GM13976 (cell line): ENCODE measurements at regions not wholly inside any gene's neighbourhood (a gene's known extent, or its start where the extent isn't known, plus 50 kb on each side); places are given as distances from the start of the nearest gene placed in this dataset.

Experiments used
- DNase-seq: peaks from one replicate; pipeline ENCODE4 v3.0.0; 2012; ENCODE audit warnings: low spot score
- CTCF ChIP-seq: IDR thresholded peaks from 2 replicates; pipeline ENCODE4 v1.5.1; 2012; ENCODE audit warnings: borderline replicate concordance, mild to moderate bottlenecking; ENCODE audit not compliant: insufficient read depth; ENCODE audit errors: extremely low read depth, missing control alignments, control extremely low read depth
- in situ Hi-C: fragments of 300-500 bp; cut with MboI; formaldehyde crosslinking; loops from one replicate; pipeline ENCODE4 v1.12.0; 2022; ENCODE audit warnings: low sequenced_read_pairs, mixed read lengths, inconsistent platforms; ENCODE audit not compliant: unreplicated experiment

- no peak for DNase-seq
- in situ Hi-C loops, result no loop called here
Measured at GRCh38 chr10:105352281-105352680, 711.2 kb downstream of the SORCS3 start.

GRCh38 chr10:105351187-105351586 lies 710.1 kb downstream of the SORCS3 start:
- no peak for TF ChIP-seq CTCF
- DNase-seq, result no peak
- in situ Hi-C loops, result no loop called here

More at GRCh38 chr10:105352281-105352680, 711.2 kb downstream of the SORCS3 start:
- no peak for TF ChIP-seq CTCF

GRCh38 chr10:105347487-105347886 lies 706.4 kb downstream of the SORCS3 start:
- no peak for TF ChIP-seq CTCF
- in situ Hi-C loops, result no loop called here
- no peak for DNase-seq

- in situ Hi-C loops, result no loop called here
- TF ChIP-seq CTCF, result no peak
- DNase-seq, result no peak
Measured at GRCh38 chr10:105342606-105343005, 701.5 kb downstream of the SORCS3 start.

GRCh38 chr10:105339669-105340068 lies 698.6 kb downstream of the SORCS3 start:
- DNase-seq, result no peak
- no peak for TF ChIP-seq CTCF
- in situ Hi-C loops, result no loop called here

- in situ Hi-C loops, result no loop called here
- no peak for DNase-seq
- no peak for TF ChIP-seq CTCF
Measured at GRCh38 chr10:105328503-105329133, 687.5 kb downstream of the SORCS3 start.
